ENCODE measurements at regions not wholly inside any gene's neighbourhood (a gene's known extent, or its start where the extent isn't known, plus 50 kb on each side); places are given as distances from the start of the nearest gene placed in this dataset.
"Not testable (repeated sequence)": the region's sequence is repeated elsewhere in the genome, so short reads cannot be mapped to it uniquely, and the experiment has no call there.

DNA sequence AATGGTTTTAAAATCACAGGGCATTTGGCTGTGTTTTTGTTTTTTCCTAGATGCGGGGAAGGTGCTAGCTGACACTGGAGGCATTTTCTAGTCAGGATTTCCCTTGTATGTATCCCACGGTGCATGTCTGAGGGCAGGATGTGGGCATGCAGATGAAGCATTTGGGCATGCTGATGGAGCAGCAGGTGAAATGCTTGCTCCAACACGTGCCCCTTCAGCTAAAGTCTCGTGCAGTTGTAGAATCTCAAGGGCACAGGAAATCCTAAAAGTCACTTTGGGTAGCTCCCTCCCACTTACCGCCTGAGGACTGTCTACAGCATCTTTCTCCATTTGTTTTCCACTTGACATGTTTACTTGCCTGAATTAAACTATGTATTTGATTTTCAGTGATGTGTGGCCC is 429.4 kb upstream of the B3GAT1 start:
- Histone ChIP-seq H3K4me3 (replicated peaks in 1 of 4; ENCODE audit: control extremely low read depth in 1 of 4, insufficient read depth in 1 of 4, low read depth in 3 of 4, low read length in 4 of 4) (no peak overlapping the region), H3K9ac (ENCODE audit: insufficient read depth, low read length) (no peak overlapping the region), H3K27me3 (ENCODE audit: control insufficient read depth, insufficient read depth, low read length) (no peaks in the 10 kb centered on the region), H3K79me2 (ENCODE audit: control insufficient read depth, insufficient read depth, low read length) (no peaks in the 10 kb centered on the region), H3K36me3 (ENCODE audit: control insufficient read depth, insufficient read depth, low read length) (no peaks in the 10 kb centered on the region), H3K4me1 (ENCODE audit: control insufficient read depth, extremely low read depth, insufficient read depth, low read length) (no peaks in the 10 kb centered on the region), H4K20me1 (ENCODE audit: control insufficient read depth, extremely low read depth, insufficient read depth, low read length) (no peaks in the 10 kb centered on the region), H3K9me3 (ENCODE audit: control insufficient read depth, insufficient read depth, low read depth, low read length) (no peaks in the 10 kb centered on the region), H2AFZ (ENCODE audit: low read length) (no peak overlapping the region), H3K27ac (ENCODE audit: insufficient read depth, low read length) (no peak overlapping the region), H3K4me2 (ENCODE audit: extremely low read depth, insufficient read depth, low read length) (no peak overlapping the region)
- DNase-seq (ENCODE audit: low read depth in 2 of 2) = no peak
- no peak for TF ChIP-seq EZH2 (IDR thresholded peaks at IDR 0.05; ENCODE audit: low read length, missing control alignments)
- TF ChIP-seq, protein P1, sequence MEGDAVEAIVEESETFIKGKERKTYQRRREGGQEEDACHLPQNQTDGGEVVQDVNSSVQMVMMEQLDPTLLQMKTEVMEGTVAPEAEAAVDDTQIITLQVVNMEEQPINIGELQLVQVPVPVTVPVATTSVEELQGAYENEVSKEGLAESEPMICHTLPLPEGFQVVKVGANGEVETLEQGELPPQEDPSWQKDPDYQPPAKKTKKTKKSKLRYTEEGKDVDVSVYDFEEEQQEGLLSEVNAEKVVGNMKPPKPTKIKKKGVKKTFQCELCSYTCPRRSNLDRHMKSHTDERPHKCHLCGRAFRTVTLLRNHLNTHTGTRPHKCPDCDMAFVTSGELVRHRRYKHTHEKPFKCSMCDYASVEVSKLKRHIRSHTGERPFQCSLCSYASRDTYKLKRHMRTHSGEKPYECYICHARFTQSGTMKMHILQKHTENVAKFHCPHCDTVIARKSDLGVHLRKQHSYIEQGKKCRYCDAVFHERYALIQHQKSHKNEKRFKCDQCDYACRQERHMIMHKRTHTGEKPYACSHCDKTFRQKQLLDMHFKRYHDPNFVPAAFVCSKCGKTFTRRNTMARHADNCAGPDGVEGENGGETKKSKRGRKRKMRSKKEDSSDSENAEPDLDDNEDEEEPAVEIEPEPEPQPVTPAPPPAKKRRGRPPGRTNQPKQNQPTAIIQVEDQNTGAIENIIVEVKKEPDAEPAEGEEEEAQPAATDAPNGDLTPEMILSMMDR (conservative IDR thresholded peaks at IDR 0.05 in 1 of 2, IDR thresholded peaks at IDR 0.05 in 1 of 2; ENCODE audit: low read depth in 1 of 2, low read length in 2 of 2) = no peak

DNA sequence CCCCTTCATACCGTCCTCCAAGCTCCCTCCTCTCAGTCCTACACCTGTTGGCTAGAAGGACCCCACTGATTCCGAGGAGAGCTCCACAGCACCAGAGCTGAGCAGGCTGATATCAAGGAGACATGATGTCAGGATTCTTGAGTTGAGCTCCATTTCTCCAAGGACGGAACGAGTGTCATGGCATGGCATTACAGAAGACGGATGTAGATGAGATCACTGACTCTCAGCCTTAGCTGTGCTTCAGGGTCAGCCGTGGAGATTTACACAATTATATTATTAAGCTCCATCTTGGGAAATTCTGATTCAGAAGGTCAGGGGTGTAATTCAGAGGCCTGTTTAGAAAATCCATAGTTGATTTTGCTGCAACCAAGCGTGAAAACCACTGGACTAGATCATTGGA is 428.9 kb upstream of the B3GAT1 start:
- H3K27ac ChIP-seq (ENCODE audit: insufficient read depth, low read length) = no peak overlapping the region
- H3K9me3 ChIP-seq (ENCODE audit: control insufficient read depth, insufficient read depth, low read depth, low read length) = no peaks in the 10 kb centered on the region
- H2AFZ ChIP-seq (ENCODE audit: low read length) = no peak overlapping the region
- no peaks in the 10 kb centered on the region for H3K79me2 ChIP-seq (ENCODE audit: control insufficient read depth, insufficient read depth, low read length)
- DNase-seq (ENCODE audit: low read depth in 2 of 2) = no peak
- no peaks in the 10 kb centered on the region for H3K4me1 ChIP-seq (ENCODE audit: control insufficient read depth, extremely low read depth, insufficient read depth, low read length)
- H3K27me3 ChIP-seq (ENCODE audit: control insufficient read depth, insufficient read depth, low read length) = no peaks in the 10 kb centered on the region
- no peak overlapping the region for H3K4me2 ChIP-seq (ENCODE audit: extremely low read depth, insufficient read depth, low read length)
- no peaks in the 10 kb centered on the region for H3K36me3 ChIP-seq (ENCODE audit: control insufficient read depth, insufficient read depth, low read length)
- H4K20me1 ChIP-seq (ENCODE audit: control insufficient read depth, extremely low read depth, insufficient read depth, low read length) = no peaks in the 10 kb centered on the region
- H3K4me3 ChIP-seq (replicated peaks in 1 of 4; ENCODE audit: control extremely low read depth in 1 of 4, insufficient read depth in 1 of 4, low read depth in 3 of 4, low read length in 4 of 4) = no peak overlapping the region
- no peak overlapping the region for H3K9ac ChIP-seq (ENCODE audit: insufficient read depth, low read length)
- TF ChIP-seq, protein P1 (conservative IDR thresholded peaks at IDR 0.05 in 1 of 2, IDR thresholded peaks at IDR 0.05 in 1 of 2; ENCODE audit: low read depth in 1 of 2, low read length in 2 of 2) = no peak
- TF ChIP-seq EZH2 (IDR thresholded peaks at IDR 0.05; ENCODE audit: low read length, missing control alignments) = no peak

- H2AFZ ChIP-seq (ENCODE audit: low read length); H3K4me3 ChIP-seq (replicated peaks in 1 of 4; ENCODE audit: control extremely low read depth in 1 of 4, insufficient read depth in 1 of 4, low read depth in 3 of 4, low read length in 4 of 4); H3K79me2 ChIP-seq (ENCODE audit: control insufficient read depth, insufficient read depth, low read length); H3K9me3 ChIP-seq (ENCODE audit: control insufficient read depth, insufficient read depth, low read depth, low read length); H3K4me1 ChIP-seq (ENCODE audit: control insufficient read depth, extremely low read depth, insufficient read depth, low read length); H3K36me3 ChIP-seq (ENCODE audit: control insufficient read depth, insufficient read depth, low read length); H3K4me2 ChIP-seq (ENCODE audit: extremely low read depth, insufficient read depth, low read length); H3K9ac ChIP-seq (ENCODE audit: insufficient read depth, low read length); DNase-seq (ENCODE audit: low read depth in 2 of 2); H3K27me3 ChIP-seq (ENCODE audit: control insufficient read depth, insufficient read depth, low read length); H4K20me1 ChIP-seq (ENCODE audit: control insufficient read depth, extremely low read depth, insufficient read depth, low read length); H3K27ac ChIP-seq (ENCODE audit: insufficient read depth, low read length): not testable (repeated sequence)
These were observed 428.1 kb upstream of the B3GAT1 start for GRCh38 chr11:134840165-134840564.

DNA sequence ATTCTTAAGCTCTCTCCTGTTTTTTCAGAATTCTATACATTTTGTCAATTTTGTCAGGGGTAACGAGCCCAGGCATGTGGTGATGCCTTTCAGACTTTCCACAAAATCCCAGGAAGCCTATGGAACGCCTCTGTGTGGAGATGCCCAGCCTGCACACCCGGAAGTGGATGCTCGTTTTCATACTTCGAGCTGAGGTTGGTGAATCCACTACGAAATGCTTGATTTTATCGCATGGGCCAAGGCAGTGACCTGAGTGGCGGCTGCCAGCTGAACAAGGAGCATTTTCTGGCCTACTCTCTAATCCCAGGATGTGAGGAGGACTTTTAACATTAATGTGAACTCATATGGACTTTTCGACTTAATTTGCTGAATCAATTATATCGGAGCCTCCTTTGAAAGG is 426.7 kb upstream of the B3GAT1 start:
- no peak overlapping the region for H3K9ac ChIP-seq (ENCODE audit: insufficient read depth, low read length)
- H3K4me1 ChIP-seq (ENCODE audit: control insufficient read depth, extremely low read depth, insufficient read depth, low read length) = no peaks in the 10 kb centered on the region
- H3K9me3 ChIP-seq (ENCODE audit: control insufficient read depth, insufficient read depth, low read depth, low read length) = no peaks in the 10 kb centered on the region
- no peaks in the 10 kb centered on the region for H3K79me2 ChIP-seq (ENCODE audit: control insufficient read depth, insufficient read depth, low read length)
- TF ChIP-seq, protein P1 (conservative IDR thresholded peaks at IDR 0.05 in 1 of 2, IDR thresholded peaks at IDR 0.05 in 1 of 2; ENCODE audit: low read depth in 1 of 2, low read length in 2 of 2) = no peak
- TF ChIP-seq EZH2 (IDR thresholded peaks at IDR 0.05; ENCODE audit: low read length, missing control alignments) = no peak
- no peaks in the 10 kb centered on the region for H3K27me3 ChIP-seq (ENCODE audit: control insufficient read depth, insufficient read depth, low read length)
- H2AFZ ChIP-seq (ENCODE audit: low read length) = no peak overlapping the region
- no peak overlapping the region for H3K27ac ChIP-seq (ENCODE audit: insufficient read depth, low read length)
- DNase-seq (ENCODE audit: low read depth in 2 of 2) = no peak
- no peaks in the 10 kb centered on the region for H3K36me3 ChIP-seq (ENCODE audit: control insufficient read depth, insufficient read depth, low read length)
- no peak overlapping the region for H3K4me3 ChIP-seq (replicated peaks in 1 of 4; ENCODE audit: control extremely low read depth in 1 of 4, insufficient read depth in 1 of 4, low read depth in 3 of 4, low read length in 4 of 4)
- H3K4me2 ChIP-seq (ENCODE audit: extremely low read depth, insufficient read depth, low read length) = no peak overlapping the region
- no peaks in the 10 kb centered on the region for H4K20me1 ChIP-seq (ENCODE audit: control insufficient read depth, extremely low read depth, insufficient read depth, low read length)
